ENCODE measurements at regions not wholly inside any gene's neighbourhood (a gene's known extent, or its start where the extent isn't known, plus 50 kb on each side); places are given as distances from the start of the nearest gene placed in this dataset.

DNA sequence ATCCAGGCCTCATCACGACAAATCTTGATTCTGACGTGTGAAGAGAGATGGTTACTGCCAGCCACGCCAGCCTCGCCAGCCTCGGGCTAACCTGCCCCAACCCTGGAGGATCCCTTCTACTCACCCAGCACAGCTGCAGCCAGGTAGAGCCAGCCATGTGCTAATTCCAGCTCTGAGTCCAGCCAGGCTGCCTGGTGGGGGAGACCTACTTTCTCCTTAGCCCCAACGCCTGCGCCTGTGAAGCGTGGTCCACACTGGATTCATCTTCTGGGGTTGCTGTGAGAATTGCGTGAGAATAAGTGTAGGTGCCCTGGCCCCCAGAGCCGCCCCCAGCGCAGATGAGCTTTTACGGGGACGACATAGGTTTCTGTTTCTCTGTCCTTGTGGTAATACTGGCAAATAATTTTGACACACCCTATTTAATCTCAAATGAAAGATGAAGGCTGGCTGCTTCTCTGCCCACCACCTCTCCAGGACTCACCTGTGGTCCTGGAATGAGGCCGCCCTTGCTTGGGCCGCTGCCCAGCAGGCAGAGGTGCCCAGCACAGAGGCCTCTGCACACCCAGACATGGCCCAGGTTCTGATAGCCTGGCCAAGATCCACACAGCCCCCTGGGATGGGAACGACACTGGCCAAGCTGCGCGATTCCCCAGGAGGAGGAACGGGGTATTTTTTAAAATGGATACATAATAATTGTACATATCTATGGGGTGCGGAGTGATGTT is 528.4 kb downstream of the TBC1D22A start:
- TF ChIP-seq GATAD2A (CRISPR knock-in tag; IDR thresholded peaks at IDR 0.05) (no peak), POLR2A (IDR thresholded peaks at IDR 0.05; ENCODE audit: insufficient read depth in 1 of 2, low read depth in 2 of 2, low read length in 2 of 2) (no peak), RNF2 (conservative IDR thresholded peaks at IDR 0.05; ENCODE audit: low read depth) (no peak)
- TF ChIP-seq, protein P1, sequence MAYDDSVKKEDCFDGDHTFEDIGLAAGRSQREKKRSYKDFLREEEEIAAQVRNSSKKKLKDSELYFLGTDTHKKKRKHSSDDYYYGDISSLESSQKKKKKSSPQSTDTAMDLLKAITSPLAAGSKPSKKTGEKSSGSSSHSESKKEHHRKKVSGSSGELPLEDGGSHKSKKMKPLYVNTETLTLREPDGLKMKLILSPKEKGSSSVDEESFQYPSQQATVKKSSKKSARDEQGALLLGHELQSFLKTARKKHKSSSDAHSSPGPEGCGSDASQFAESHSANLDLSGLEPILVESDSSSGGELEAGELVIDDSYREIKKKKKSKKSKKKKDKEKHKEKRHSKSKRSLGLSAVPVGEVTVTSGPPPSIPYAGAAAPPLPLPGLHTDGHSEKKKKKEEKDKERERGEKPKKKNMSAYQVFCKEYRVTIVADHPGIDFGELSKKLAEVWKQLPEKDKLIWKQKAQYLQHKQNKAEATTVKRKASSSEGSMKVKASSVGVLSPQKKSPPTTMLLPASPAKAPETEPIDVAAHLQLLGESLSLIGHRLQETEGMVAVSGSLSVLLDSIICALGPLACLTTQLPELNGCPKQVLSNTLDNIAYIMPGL (CRISPR knock-in tag; IDR thresholded peaks at IDR 0.05; ENCODE audit: borderline replicate concordance in 1 of 2, low read depth in 1 of 2) = no peak
- TF ChIP-seq, protein P2, sequence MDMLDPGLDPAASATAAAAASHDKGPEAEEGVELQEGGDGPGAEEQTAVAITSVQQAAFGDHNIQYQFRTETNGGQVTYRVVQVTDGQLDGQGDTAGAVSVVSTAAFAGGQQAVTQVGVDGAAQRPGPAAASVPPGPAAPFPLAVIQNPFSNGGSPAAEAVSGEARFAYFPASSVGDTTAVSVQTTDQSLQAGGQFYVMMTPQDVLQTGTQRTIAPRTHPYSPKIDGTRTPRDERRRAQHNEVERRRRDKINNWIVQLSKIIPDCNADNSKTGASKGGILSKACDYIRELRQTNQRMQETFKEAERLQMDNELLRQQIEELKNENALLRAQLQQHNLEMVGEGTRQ (IDR thresholded peaks at IDR 0.05; ENCODE audit: low read depth, low read length) = no peak
- TF ChIP-seq, protein P2 (CRISPR knock-in tag; IDR thresholded peaks at IDR 0.05; ENCODE audit: borderline replicate concordance) = no peak

Measured in HepG2 (cell line).